HEK293T (cell line): ENCODE measurements at regions not wholly inside any gene's neighbourhood (a gene's known extent, or its start where the extent isn't known, plus 50 kb on each side); places are given as distances from the start of the nearest gene placed in this dataset.

Source experiments
- CTCF ChIA-PET: fragments of 350-600 bp; formaldehyde crosslinking; extraction: SDS; loops from one replicate; lab custom pipeline; 2021; ENCODE audit warnings: antibody characterized with exemption, inconsistent platforms; lab: Yijun Ruan, JAX
- POLR2A ChIA-PET: fragments of 350-600 bp; formaldehyde crosslinking; extraction: SDS; loops from one replicate; lab custom pipeline; 2020; ENCODE audit warnings: antibody characterized with exemption, inconsistent platforms; lab: Yijun Ruan, JAX
- DNase-seq: peaks from one replicate; pipeline ENCODE4 v3.0.0; 2012; ENCODE audit warnings: mixed read lengths; ENCODE audit errors: extremely low spot score
- ARNT ChIP-seq: fragments of 450-650 bp; IDR thresholded peaks from 2 replicates; pipeline ENCODE4 v1.6.1; 2017; ENCODE audit warnings: mild to moderate bottlenecking
- BHLHE40 ChIP-seq: fragments of 450-650 bp; IDR thresholded peaks from 2 replicates; pipeline ENCODE4 v1.6.1; 2016; ENCODE audit warnings: mild to moderate bottlenecking, moderate library complexity, borderline replicate concordance
- CTBP1 ChIP-seq: fragments of 450-650 bp; IDR thresholded peaks from 2 replicates; pipeline ENCODE4 v1.6.1; 2016; ENCODE audit warnings: borderline replicate concordance
- ELF4 ChIP-seq: fragments of 450-650 bp; IDR thresholded peaks from 2 replicates; pipeline ENCODE4 v1.6.1; 2017; ENCODE audit warnings: antibody characterized with exemption
- FOXA1 ChIP-seq: fragments of 450-650 bp; IDR thresholded peaks from 2 replicates; pipeline ENCODE4 v1.6.1; 2016; ENCODE audit warnings: mild to moderate bottlenecking
- FOXK2 ChIP-seq: fragments of 450-650 bp; IDR thresholded peaks from 2 replicates; pipeline ENCODE4 v1.6.1; 2016; ENCODE audit warnings: mild to moderate bottlenecking
- FOXM1 ChIP-seq: fragments of 450-650 bp; IDR thresholded peaks from 2 replicates; pipeline ENCODE4 v1.6.1; 2017; ENCODE audit warnings: mild to moderate bottlenecking, borderline replicate concordance
- HDGF ChIP-seq: fragments of 450-650 bp; IDR thresholded peaks from 2 replicates; pipeline ENCODE4 v1.6.1; 2017; ENCODE audit warnings: antibody characterized with exemption, borderline replicate concordance
- L3MBTL2 ChIP-seq: fragments of 450-650 bp; conservative IDR thresholded peaks from 2 replicates; pipeline ENCODE4 v1.6.1; 2016; ENCODE audit warnings: mild to moderate bottlenecking
- LEF1 ChIP-seq: fragments of 450-650 bp; IDR thresholded peaks from 2 replicates; pipeline ENCODE4 v1.6.1; 2017; ENCODE audit warnings: mild to moderate bottlenecking, borderline replicate concordance
- NFRKB ChIP-seq: fragments of 450-650 bp; IDR thresholded peaks from 2 replicates; pipeline ENCODE4 v1.6.1; 2016; ENCODE audit warnings: mild to moderate bottlenecking, moderate library complexity
- SP1 ChIP-seq: fragments of 450-650 bp; IDR thresholded peaks from 2 replicates; pipeline ENCODE4 v1.6.1; 2017
- SUZ12 ChIP-seq: fragments of 450-650 bp; IDR thresholded peaks from 2 replicates; pipeline ENCODE4 v1.6.1; 2016; ENCODE audit warnings: mild to moderate bottlenecking
- TARDBP ChIP-seq: fragments of 450-650 bp; IDR thresholded peaks from 2 replicates; pipeline ENCODE4 v1.6.1; 2016
- ZNF384 ChIP-seq: fragments of 450-650 bp; IDR thresholded peaks from 2 replicates; pipeline ENCODE4 v1.6.1; 2016
- TF ChIP-seq, protein P1 (sequence below): fragments of 450-650 bp; IDR thresholded peaks from 2 replicates; pipeline ENCODE4 v1.6.1; 2016

DNA sequence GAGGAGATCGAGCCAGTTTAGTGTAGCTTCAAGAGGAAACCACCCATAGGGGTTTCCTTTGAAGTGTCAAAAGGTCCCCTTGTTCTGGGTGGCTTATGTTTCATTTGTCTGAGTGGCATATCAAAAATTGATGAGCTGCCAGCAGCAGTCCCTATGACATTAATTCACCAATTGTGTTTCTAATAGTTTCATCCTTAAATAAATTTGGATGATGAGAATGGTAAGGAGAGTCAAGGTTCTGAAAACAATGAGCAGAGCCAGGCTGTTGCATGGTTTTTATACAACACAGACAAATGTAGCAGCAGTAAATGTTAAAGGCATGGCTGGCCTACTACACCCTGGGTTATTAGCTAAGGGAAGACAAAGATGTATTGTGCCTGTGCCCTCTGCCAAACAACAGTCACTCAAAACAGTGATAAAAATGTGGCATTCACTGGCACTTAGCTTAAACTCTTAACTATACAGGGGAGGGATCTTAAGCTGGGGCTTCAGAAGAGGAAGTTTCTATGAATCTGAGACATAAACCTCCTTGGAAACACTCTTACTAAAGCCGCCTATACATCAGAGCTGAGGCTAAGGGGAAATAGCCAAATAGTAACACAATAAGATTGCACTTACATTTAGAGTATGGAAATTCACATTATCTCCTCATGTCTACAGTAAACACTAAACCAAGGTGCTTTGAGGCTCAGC lies 200.5 kb downstream of the POU4F1 start:
- ChIA-PET POLR2A (interaction anchor here (0.9 kb wide), 1 partner anchor 201 kb away, joined by 3 read pairs; the partner anchor contains the start of gene POU4F1), CTCF (interaction anchor here (0.6 kb wide), 1 partner anchor 76 kb away, joined by 3 read pairs; no protein-coding TSS in a partner anchor)
- DNase-seq = no peak
- TF ChIP-seq ZNF384 (no peak), HDGF (no peak), L3MBTL2 (no peak), LEF1 (no peak), FOXM1 (no peak), ELF4 (no peak), FOXA1 (no peak), FOXK2 (no peak), BHLHE40 (no peak), SP1 (no peak), NFRKB (no peak), CTBP1 (no peak), SUZ12 (no peak), ARNT (no peak), TARDBP (no peak)
- TF ChIP-seq, protein P1, sequence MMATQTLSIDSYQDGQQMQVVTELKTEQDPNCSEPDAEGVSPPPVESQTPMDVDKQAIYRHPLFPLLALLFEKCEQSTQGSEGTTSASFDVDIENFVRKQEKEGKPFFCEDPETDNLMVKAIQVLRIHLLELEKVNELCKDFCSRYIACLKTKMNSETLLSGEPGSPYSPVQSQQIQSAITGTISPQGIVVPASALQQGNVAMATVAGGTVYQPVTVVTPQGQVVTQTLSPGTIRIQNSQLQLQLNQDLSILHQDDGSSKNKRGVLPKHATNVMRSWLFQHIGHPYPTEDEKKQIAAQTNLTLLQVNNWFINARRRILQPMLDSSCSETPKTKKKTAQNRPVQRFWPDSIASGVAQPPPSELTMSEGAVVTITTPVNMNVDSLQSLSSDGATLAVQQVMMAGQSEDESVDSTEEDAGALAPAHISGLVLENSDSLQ = no peak

GRCh38 chr13:78401873-78402707 lies 201.3 kb downstream of the POU4F1 start:
- TF ChIP-seq ZNF384 (no peak), NFRKB (no peak)
- TF ChIP-seq, protein P1 = peak; percentile 38; the same call in 1 of the 2 replicates
- ChIA-PET CTCF (interaction anchor here (0.6 kb wide), 1 partner anchor 75 kb away, joined by 3 read pairs; no protein-coding TSS in a partner anchor), POLR2A (interaction anchor here (0.9 kb wide), 1 partner anchor 202 kb away, joined by 3 read pairs; the partner anchor contains the start of gene POU4F1)
- peak; percentile 33 for DNase-seq

GRCh38 chr13:78398743-78399410 lies 204.5 kb downstream of the POU4F1 start:
- CTCF ChIA-PET = no interaction called here
- DNase-seq = no peak
- POLR2A ChIA-PET = no interaction called here
- TF ChIP-seq ARNT (no peak), FOXK2 (no peak), BHLHE40 (no peak), LEF1 (no peak), SP1 (no peak), CTBP1 (no peak), FOXM1 (no peak), SUZ12 (no peak), ELF4 (no peak), L3MBTL2 (no peak), TARDBP (no peak)
- TF ChIP-seq, protein P1 = no peak

- TF ChIP-seq FOXA1 = no peak
- no peak for TF ChIP-seq L3MBTL2
- no peak for TF ChIP-seq ARNT
- TF ChIP-seq ELF4 = no peak
- no peak for TF ChIP-seq ZNF384
- no peak for TF ChIP-seq HDGF
- TF ChIP-seq LEF1 = no peak
- no peak for TF ChIP-seq BHLHE40
- no peak for TF ChIP-seq SUZ12
- TF ChIP-seq SP1 = no peak
- TF ChIP-seq, protein P1 = no peak
- TF ChIP-seq NFRKB = no peak
- TF ChIP-seq FOXM1 = no peak
- no peak for TF ChIP-seq TARDBP
- no peak for TF ChIP-seq CTBP1
- TF ChIP-seq FOXK2 = no peak
- ChIA-PET CTCF (no interaction called here), POLR2A (no interaction called here)
- DNase-seq = no peak
These were observed 209.8 kb downstream of the POU4F1 start for GRCh38 chr13:78393286-78394142.
